ENCODE measurements at regions not wholly inside any gene's neighbourhood (a gene's known extent, or its start where the extent isn't known, plus 50 kb on each side); places are given as distances from the start of the nearest gene placed in this dataset. TPM values are rescaled to one million over a fixed set of nuclear protein-coding genes. Genes with fewer than 3 reads are reported as not detected.

MicroRNAs encoded in the stretch of these regions (microRNA counts, 767-probe panel; counts per million panel counts)
- microRNA hsa-miR-187-3p, result not detected

Small RNAs in the stretch of these regions (microRNA-seq; reads per million reads assigned to microRNA genes)
- gene MIR187, result 1.3 reads per million

All from myocyte (in vitro differentiated cells).